HepG2 (cell line): ENCODE measurements at regions not wholly inside any gene's neighbourhood (a gene's known extent, or its start where the extent isn't known, plus 50 kb on each side); places are given as distances from the start of the nearest gene placed in this dataset.
"Not testable (repeated sequence)": the region's sequence is repeated elsewhere in the genome, so short reads cannot be mapped to it uniquely, and the experiment has no call there.

ENCODE experiments used
- ATAC-seq: fragments of 200-7000 bp; cut with Tn5 transposase; 3 replicates; pipeline ENCODE4 v1.9.1; 2020; ENCODE audit warnings: mild to moderate bottlenecking, moderate library complexity
- BruUV-seq: library from RNA; stranded (reverse); fragments of 400-500 nt; replicated peaks from 2 replicates; lab custom pipeline; 2021; lab: Mats Ljungman, UMichigan
- CTCF ChIA-PET: fragments of 300-600 bp; formaldehyde crosslinking; extraction: SDS; loops from one replicate; lab custom pipeline; 2021; ENCODE audit warnings: low total read pairs, inconsistent platforms, low intra/inter-chr PET ratio; lab: Yijun Ruan, JAX
- POLR2A ChIA-PET: fragments of 350-600 bp; sonication (Branson Sonifier 250); formaldehyde crosslinking; loops from one replicate; lab custom pipeline; 2020; ENCODE audit warnings: antibody characterized with exemption, inconsistent platforms; lab: Yijun Ruan, JAX
- DNase-seq: peaks from one replicate; pipeline ENCODE4 v3.0.0-alpha.2; 2015; ENCODE audit warnings: low spot score
- FAIRE-seq: peaks from 3 replicates; lab custom pipeline; 2011; peaks lifted over from hg19 to GRCh38; lab: Jason Lieb, UNC
- H2AFZ ChIP-seq: one replicate; pipeline ENCODE4 v1.6.1; 2011; ENCODE audit warnings: low read length, inconsistent platforms
- H3K27ac ChIP-seq: fragments of 300-600 bp; 3 replicates; pipeline ENCODE4 v1.8.0; 2011; ENCODE audit warnings: mixed run types, mild to moderate bottlenecking, mixed read lengths, low read length, inconsistent platforms; ENCODE audit not compliant: insufficient read depth; ENCODE audit errors: extremely low read length
- H3K27me3 ChIP-seq, 2 experiments: fragments of 200-600 bp in 1 of 2; 2 replicates in 1 of 2; 3 replicates in 1 of 2; pipeline versions ENCODE4 v1.6.0 to v1.8.0; 2011; ENCODE audit warnings: low read length in 2 of 2, mild to moderate bottlenecking in 2 of 2, moderate library complexity in 2 of 2, inconsistent platforms in 1 of 2; ENCODE audit not compliant: insufficient read depth in 2 of 2, control insufficient read depth in 1 of 2
- H3K36me3 ChIP-seq, 2 experiments: fragments of 200-600 bp in 1 of 2; replicated peaks in 1 of 2; 2 replicates in 1 of 2; 3 replicates in 1 of 2; pipeline versions ENCODE4 v1.5.1 to v1.8.0; 2011; ENCODE audit warnings: low read length in 2 of 2, inconsistent platforms in 1 of 2; ENCODE audit not compliant: insufficient read depth in 2 of 2, control insufficient read depth in 1 of 2
- H3K4me1 ChIP-seq: 2 replicates; pipeline ENCODE4 v1.5.1; 2012; ENCODE audit warnings: low read length, inconsistent platforms; ENCODE audit not compliant: insufficient read depth
- H3K4me2 ChIP-seq: 2 replicates; pipeline ENCODE4 v1.6.0; 2011; ENCODE audit warnings: low read depth, low read length, inconsistent platforms
- H3K4me3 ChIP-seq, 3 experiments: fragments of 200-600 bp in 1 of 3; sonication (generic), shearing (Covaris generic) in 1 of 3; replicated peaks in 1 of 3; 2 replicates each; pipeline ENCODE4 v1.5.1; 2011 to 2016; ENCODE audit warnings: low read length in 3 of 3, inconsistent platforms in 2 of 3, low read depth in 2 of 3, mild to moderate bottlenecking in 2 of 3, control low read depth in 1 of 3, mixed read lengths in 1 of 3; ENCODE audit not compliant: insufficient read depth in 1 of 3
- H3K79me2 ChIP-seq: one replicate; pipeline ENCODE4 v1.6.1; 2011; ENCODE audit warnings: low read length, inconsistent platforms; ENCODE audit not compliant: insufficient read depth
- H3K9ac ChIP-seq: 2 replicates; pipeline ENCODE4 v1.6.0; 2011; ENCODE audit warnings: mild to moderate bottlenecking, low read depth, low read length, inconsistent platforms; ENCODE audit not compliant: insufficient read depth
- H3K9me3 ChIP-seq: 2 replicates; pipeline ENCODE4 v1.5.1; 2012; ENCODE audit warnings: mild to moderate bottlenecking, low read length
- H4K20me1 ChIP-seq: 2 replicates; pipeline ENCODE4 v1.6.0; 2011; ENCODE audit warnings: inconsistent platforms, mild to moderate bottlenecking, low read length, moderate library complexity; ENCODE audit not compliant: insufficient read depth
- HNRNPL ChIP-seq: fragments of 200-400 bp; formaldehyde crosslinking; IDR thresholded peaks from 2 replicates; pipeline ENCODE4 v1.6.1; 2017; ENCODE audit warnings: mild to moderate bottlenecking, low read depth, low read length
- NFKB2 ChIP-seq: sonication (generic); formaldehyde crosslinking; IDR thresholded peaks from 2 replicates; pipeline ENCODE4 v1.4.0; 2020; ENCODE audit warnings: missing genetic modification reagents, borderline replicate concordance
- SIX4 ChIP-seq: sonication (generic); formaldehyde crosslinking; IDR thresholded peaks from 2 replicates; pipeline ENCODE4 v1.4.0; 2020; ENCODE audit warnings: missing genetic modification reagents
- STAG1 ChIP-seq: sonication (generic); formaldehyde crosslinking; IDR thresholded peaks from 2 replicates; pipeline ENCODE4 v1.4.0; 2020; ENCODE audit warnings: missing genetic modification reagents
- WGBS: methylation state at CpG from one replicate; pipeline ENCODE4 v1.1.6; 2017; ENCODE audit warnings: low lambda C conversion rate; 5-methylcytosine and 5-hydroxymethylcytosine counted together
- in situ Hi-C: cut with HindIII; loops from 2 replicates; pipeline ENCODE4 v1.10.0; 2017; ENCODE audit warnings: low pct_unique_long_range_greater_than_20kb; ENCODE audit not compliant: extremely low pct_ligation_motif_present
- intact Hi-C: fragments of 100-400 bp; cut with micrococcal nuclease; formaldehyde crosslinking; loops from one replicate; pipeline ENCODE4 v1.10.0; 2022; ENCODE audit not compliant: unreplicated experiment

DNA sequence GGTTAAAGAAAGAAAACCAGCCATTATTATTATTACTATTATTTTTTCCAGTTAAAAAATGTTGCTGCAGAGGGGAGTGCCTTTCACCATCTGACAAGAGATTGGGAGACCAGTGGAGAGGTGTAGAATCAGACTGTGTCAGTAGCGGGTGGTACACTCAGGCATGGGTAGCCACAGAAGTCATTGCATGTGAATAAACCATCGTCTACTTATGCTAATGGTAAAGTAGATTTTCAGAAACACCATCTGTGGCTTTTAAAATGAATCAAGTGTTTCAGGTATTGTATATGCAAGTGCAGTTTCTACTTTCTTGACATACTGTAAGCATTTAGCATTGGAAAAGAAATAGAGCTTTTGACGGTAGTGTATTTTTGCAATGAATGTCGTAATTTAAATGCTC, 131.5 kb upstream of the SP8 start:
- Histone ChIP-seq H4K20me1 (no peaks in the 10 kb centered on the region), H3K4me3 (no peak overlapping the region), H2AFZ (no peak overlapping the region), H3K4me2 (no peak overlapping the region), H3K9me3 (no peaks in the 10 kb centered on the region), H3K36me3 (no peaks in the 10 kb centered on the region), H3K27me3 (no peaks in the 10 kb centered on the region), H3K27ac (no peak overlapping the region), H3K9ac (no peak overlapping the region), H3K4me1 (no peaks in the 10 kb centered on the region), H3K79me2 (no peaks in the 10 kb centered on the region)
- BruUV-seq = no TSS peak
- 49% methylated on average over 4 of the region's 4 CpGs for WGBS
- no peak for TF ChIP-seq HNRNPL
- no peak for TF ChIP-seq NFKB2 (CRISPR knock-in tag)
- no peak for TF ChIP-seq STAG1 (CRISPR knock-in tag)
- no peak for TF ChIP-seq SIX4 (CRISPR knock-in tag)
- in situ Hi-C loops (no loop called here), intact Hi-C loops (no loop called here)
- ChIA-PET CTCF (no interaction called here), POLR2A (no interaction called here)
- ATAC-seq (no peak), FAIRE-seq (no peak), DNase-seq (no peak)

DNA sequence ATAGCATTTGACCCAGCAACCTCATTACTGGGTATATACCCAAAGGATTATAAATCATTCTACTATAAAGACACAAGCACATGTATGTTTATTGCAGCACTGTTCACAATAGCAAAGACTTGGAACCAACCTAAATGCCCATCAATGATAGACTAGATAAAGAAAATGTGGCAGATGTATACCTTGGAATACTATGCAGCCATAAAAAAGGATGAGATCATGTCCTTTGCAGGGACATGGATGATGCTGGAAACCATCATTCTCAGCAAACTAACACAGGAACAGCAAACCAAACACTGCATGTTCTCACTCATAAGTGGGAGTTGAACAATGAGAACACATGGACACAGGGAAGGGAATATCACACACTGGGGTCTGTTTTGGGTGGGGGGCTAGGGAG, 140.5 kb upstream of the SP8 start:
- H4K20me1 ChIP-seq, H3K27me3 ChIP-seq, H3K9me3 ChIP-seq, H3K9ac ChIP-seq, H3K4me2 ChIP-seq, H2AFZ ChIP-seq, POLR2A ChIA-PET, H3K79me2 ChIP-seq, BruUV-seq, H3K4me3 ChIP-seq, H3K36me3 ChIP-seq, CTCF ChIA-PET, DNase-seq, FAIRE-seq, H3K4me1 ChIP-seq, intact Hi-C loops, in situ Hi-C loops, ATAC-seq, H3K27ac ChIP-seq: not testable (repeated sequence)
